HG02852 (cell line): ENCODE measurements at regions not wholly inside any gene's neighbourhood (a gene's known extent, or its start where the extent isn't known, plus 50 kb on each side); places are given as distances from the start of the nearest gene placed in this dataset.
"Not testable (repeated sequence)": the region's sequence is repeated elsewhere in the genome, so short reads cannot be mapped to it uniquely, and the experiment has no call there.

ENCODE experiments used
- ATAC-seq: cut with Tn5 transposase; IDR thresholded peaks from one replicate; pipeline ENCODE4 v1.9.1; 2021; ENCODE audit warnings: mild to moderate bottlenecking, moderate library complexity; ENCODE audit not compliant: unreplicated experiment

- no peak for ATAC-seq
Observed at GRCh38 chr10:29189256-29189655, 99.6 kb upstream of the LYZL1 start.

GRCh38 chr10:29191674-29192073 is 97.2 kb upstream of the LYZL1 start:
- no peak for ATAC-seq

GRCh38 chr10:29199339-29199738 is 89.5 kb upstream of the LYZL1 start:
- no peak for ATAC-seq

GRCh38 chr10:29199941-29200679 is 88.8 kb upstream of the LYZL1 start:
- no peak for ATAC-seq

GRCh38 chr10:29202386-29202940 is 86.4 kb upstream of the LYZL1 start:
- no peak for ATAC-seq

- ATAC-seq, result no peak
Observed at GRCh38 chr10:29203432-29203831, 85.4 kb upstream of the LYZL1 start.

- no peak for ATAC-seq
Observed at GRCh38 chr10:29204070-29204800, 84.6 kb upstream of the LYZL1 start.

GRCh38 chr10:29205787-29206186 is 83.1 kb upstream of the LYZL1 start:
- ATAC-seq, result no peak

GRCh38 chr10:29208845-29209244 is 80.0 kb upstream of the LYZL1 start:
- no peak for ATAC-seq

- no peak for ATAC-seq
Observed at GRCh38 chr10:29209830-29210229, 79.0 kb upstream of the LYZL1 start.

- ATAC-seq, result no peak
Observed at GRCh38 chr10:29210266-29210868, 78.5 kb upstream of the LYZL1 start.

GRCh38 chr10:29212597-29212996 is 76.3 kb upstream of the LYZL1 start:
- no peak for ATAC-seq

- no peak for ATAC-seq
Observed at GRCh38 chr10:29214551-29214950, 74.3 kb upstream of the LYZL1 start.

GRCh38 chr10:29217292-29217738 is 71.6 kb upstream of the LYZL1 start:
- no peak for ATAC-seq

- no peak for ATAC-seq
Observed at GRCh38 chr10:29223326-29223725, 65.5 kb upstream of the LYZL1 start.

- ATAC-seq, result no peak
Observed at GRCh38 chr10:29224631-29225030, 64.2 kb upstream of the LYZL1 start.

GRCh38 chr10:29227201-29227600 is 61.7 kb upstream of the LYZL1 start:
- no peak for ATAC-seq

- ATAC-seq, result no peak
Observed at GRCh38 chr10:29228562-29228961, 60.3 kb upstream of the LYZL1 start.

GRCh38 chr10:29229258-29229705 is 59.6 kb upstream of the LYZL1 start:
- ATAC-seq, result no peak

- ATAC-seq, result not testable (repeated sequence)
Observed at GRCh38 chr10:29236910-29237309, 52.0 kb upstream of the LYZL1 start.

GRCh38 chr10:29237786-29238185 is 51.1 kb upstream of the LYZL1 start:
- ATAC-seq, result no peak
